WI38 (cell line): ENCODE measurements at regions not wholly inside any gene's neighbourhood (a gene's known extent, or its start where the extent isn't known, plus 50 kb on each side); places are given as distances from the start of the nearest gene placed in this dataset.

Experiments
- H3K4me3 ChIP-seq: 2 replicates; pipeline ENCODE4 v1.5.1; 2011; ENCODE audit warnings: low read depth, mild to moderate bottlenecking, control low read depth, low read length
- TF ChIP-seq, protein P1 (sequence below): IDR thresholded peaks from 2 replicates; pipeline ENCODE4 v1.5.1; 2012; ENCODE audit warnings: low read depth, mild to moderate bottlenecking, control low read depth, low read length

DNA sequence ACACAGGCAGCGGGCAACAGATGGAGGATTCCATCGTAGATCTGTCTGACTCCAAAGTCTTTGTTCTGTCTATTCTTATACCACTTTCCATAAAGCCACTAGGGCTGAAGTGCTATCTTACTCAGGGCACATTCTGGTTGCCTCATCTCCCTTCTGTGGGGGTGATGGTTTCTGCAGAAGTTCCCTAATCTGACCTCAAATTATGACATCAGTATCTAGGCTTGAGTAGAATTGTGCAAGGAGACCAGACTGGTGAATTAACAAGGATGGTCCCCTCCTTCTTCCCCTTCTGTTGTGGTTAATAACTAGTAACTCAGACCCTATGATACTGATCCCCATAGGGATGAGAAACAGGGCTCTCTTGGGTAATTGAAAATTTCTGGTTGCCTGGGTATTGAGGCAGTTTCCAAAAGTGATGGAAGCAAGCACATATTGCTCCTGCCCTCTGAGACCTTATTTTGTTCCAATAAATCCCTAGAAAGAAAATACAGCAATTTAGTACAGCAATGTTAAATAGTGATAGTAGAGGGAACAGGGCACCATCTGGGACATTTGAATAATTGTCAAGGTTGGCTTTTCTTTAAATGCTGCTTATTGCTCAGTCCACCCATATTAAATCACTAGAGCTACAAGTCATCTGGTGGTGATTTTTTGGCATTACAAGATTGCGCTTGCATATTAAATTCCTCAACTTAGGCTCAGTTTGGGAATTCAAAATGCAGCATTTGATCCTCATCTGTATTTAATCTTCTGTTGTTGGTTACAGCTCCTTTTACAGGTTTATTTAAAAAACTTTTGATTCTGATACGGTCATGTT is 57.3 kb upstream of the AP1S2 start:
- TF ChIP-seq, protein P1, sequence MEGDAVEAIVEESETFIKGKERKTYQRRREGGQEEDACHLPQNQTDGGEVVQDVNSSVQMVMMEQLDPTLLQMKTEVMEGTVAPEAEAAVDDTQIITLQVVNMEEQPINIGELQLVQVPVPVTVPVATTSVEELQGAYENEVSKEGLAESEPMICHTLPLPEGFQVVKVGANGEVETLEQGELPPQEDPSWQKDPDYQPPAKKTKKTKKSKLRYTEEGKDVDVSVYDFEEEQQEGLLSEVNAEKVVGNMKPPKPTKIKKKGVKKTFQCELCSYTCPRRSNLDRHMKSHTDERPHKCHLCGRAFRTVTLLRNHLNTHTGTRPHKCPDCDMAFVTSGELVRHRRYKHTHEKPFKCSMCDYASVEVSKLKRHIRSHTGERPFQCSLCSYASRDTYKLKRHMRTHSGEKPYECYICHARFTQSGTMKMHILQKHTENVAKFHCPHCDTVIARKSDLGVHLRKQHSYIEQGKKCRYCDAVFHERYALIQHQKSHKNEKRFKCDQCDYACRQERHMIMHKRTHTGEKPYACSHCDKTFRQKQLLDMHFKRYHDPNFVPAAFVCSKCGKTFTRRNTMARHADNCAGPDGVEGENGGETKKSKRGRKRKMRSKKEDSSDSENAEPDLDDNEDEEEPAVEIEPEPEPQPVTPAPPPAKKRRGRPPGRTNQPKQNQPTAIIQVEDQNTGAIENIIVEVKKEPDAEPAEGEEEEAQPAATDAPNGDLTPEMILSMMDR = no peak

DNA sequence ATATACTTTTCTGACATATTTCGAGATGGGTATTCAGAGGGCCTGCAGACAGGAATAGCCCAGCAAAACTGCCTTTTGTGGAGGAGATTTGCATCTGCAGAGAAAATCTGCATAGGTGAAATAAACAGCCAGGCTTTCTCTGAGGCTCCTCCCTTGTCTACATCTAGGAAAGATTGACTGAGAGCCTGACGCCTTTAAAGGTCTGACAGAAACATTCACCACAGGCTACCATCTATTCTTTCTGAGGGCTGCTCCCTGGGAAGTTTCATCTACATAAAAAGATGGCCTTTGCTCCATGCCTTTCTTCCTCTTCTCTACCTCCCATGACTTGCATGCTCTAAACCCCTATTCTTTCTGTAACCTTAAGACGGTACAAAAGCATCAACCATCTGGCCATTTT is 55.0 kb upstream of the AP1S2 start:
- no peak overlapping the region for H3K4me3 ChIP-seq
- TF ChIP-seq, protein P1 = no peak

More for the DNA sequence above, 57.3 kb upstream of the AP1S2 start:
- H3K4me3 ChIP-seq = no peak overlapping the region

DNA sequence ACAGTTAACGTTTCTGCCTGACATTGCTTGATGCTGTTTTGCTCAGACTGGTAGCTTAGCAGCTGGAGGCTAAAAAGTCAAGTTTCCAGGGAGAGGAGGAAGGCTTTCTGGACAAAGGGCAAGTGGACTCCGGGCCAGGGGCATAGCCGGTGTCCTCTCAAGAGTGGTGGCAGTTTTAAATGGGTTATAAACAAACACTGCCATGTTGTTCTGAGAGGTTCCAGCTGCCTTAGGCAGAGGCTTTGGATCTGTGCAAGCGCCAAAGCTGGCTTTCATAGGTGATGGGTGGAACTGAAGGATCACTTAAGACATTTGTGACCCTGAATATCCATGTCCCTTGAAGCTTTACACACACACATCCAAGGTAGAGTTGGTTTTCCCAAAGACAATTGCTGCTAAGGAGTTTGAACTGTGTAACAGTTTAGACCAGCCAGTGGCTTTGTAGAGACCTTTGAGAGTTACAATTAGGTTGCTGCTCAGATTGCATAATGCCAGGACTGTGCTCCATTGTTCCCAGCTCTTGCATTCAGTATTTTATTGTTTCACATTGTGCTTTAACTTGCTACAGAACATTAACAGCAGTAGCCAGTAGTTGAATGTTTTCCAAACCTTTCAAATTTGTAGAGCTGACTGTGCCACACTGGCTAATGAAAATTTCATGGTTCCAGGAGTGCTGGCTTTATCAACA is 54.1 kb upstream of the AP1S2 start:
- H3K4me3 ChIP-seq = no peak overlapping the region
- TF ChIP-seq, protein P1 = no peak

DNA sequence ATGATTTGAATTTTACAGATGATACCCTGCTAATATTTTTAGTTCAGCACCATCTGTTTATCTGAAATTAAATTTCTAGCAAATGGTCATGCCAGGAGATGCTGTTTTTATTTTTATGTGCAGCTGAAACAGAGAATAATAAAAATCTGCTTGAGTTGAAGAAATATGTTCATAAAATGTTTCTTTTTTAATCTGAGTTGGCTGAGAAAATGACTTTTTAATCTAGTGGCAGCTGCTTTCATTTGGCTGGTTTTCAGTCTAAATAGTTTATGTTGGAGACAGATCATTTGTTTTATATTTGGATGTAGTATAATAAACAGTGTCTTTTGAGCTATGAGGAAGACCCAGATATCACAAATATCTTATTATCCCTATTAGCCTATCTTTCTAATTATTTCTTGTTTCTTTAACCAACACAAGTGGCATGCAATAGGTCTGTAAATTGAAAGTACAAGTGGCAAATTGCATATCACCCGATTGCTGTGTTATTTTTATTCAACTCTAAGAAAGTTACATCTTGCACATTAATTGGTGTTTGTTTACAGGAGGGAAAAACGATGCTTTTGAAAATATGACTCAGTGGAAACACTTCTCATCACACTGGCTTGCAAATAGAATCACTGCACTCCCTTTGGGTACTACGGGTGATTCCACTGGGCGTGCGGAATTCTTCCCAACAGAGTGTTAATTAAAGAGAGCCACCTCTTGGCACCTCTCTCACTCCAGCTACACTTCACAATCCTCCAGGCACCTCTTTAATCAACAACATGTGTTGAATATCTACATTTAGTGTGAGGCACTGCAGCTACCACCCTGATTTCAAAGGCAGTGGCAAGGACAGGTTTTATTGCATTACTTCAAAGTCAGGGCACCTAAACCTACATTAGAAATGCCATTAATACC is 51.7 kb upstream of the AP1S2 start:
- TF ChIP-seq, protein P1 = no peak
- no peak overlapping the region for H3K4me3 ChIP-seq
